Cardiac muscle cell (in vitro differentiated cells and primary cell): ENCODE measurements at regions not wholly inside any gene's neighbourhood (a gene's known extent, or its start where the extent isn't known, plus 50 kb on each side); places are given as distances from the start of the nearest gene placed in this dataset.
"Not testable (repeated sequence)": the region's sequence is repeated elsewhere in the genome, so short reads cannot be mapped to it uniquely, and the experiment has no call there.

ENCODE experiments used
- DNase-seq, 2 donors: peaks; one replicate each; pipeline versions ENCODE4 v3.0.0 to v3.0.0-alpha.2; 2010 to 2017; ENCODE audit warnings: low read depth in 1 of 2, low spot score in 1 of 2
- H3K27ac ChIP-seq: fragments of 200-600 bp; sonication (generic); 2 replicates; pipeline ENCODE4 v1.5.1; 2016
- H3K27me3 ChIP-seq: fragments of 200-600 bp; sonication (generic); 2 replicates; pipeline ENCODE4 v1.6.0; 2016; ENCODE audit warnings: control low read depth
- H3K36me3 ChIP-seq: fragments of 200-600 bp; sonication (generic); 2 replicates; pipeline ENCODE4 v1.5.1; 2016; ENCODE audit warnings: control low read depth
- H3K4me1 ChIP-seq: fragments of 200-600 bp; sonication (generic); 2 replicates; pipeline ENCODE4 v1.8.1; 2017; ENCODE audit warnings: low read depth, mild to moderate bottlenecking, mixed run types
- H3K4me3 ChIP-seq: fragments of 200-600 bp; sonication (generic); 2 replicates; pipeline ENCODE4 v1.5.1; 2016; ENCODE audit warnings: mild to moderate bottlenecking
- H3K9me3 ChIP-seq: fragments of 200-600 bp; sonication (generic); 2 replicates; pipeline ENCODE4 v1.5.1; 2017; ENCODE audit warnings: low read depth, mild to moderate bottlenecking, control low read depth
- TF ChIP-seq, protein P1 (sequence below): IDR thresholded peaks from 2 replicates; pipeline ENCODE4 v1.5.1; 2012; ENCODE audit warnings: low read depth, mild to moderate bottlenecking, low read length

DNA sequence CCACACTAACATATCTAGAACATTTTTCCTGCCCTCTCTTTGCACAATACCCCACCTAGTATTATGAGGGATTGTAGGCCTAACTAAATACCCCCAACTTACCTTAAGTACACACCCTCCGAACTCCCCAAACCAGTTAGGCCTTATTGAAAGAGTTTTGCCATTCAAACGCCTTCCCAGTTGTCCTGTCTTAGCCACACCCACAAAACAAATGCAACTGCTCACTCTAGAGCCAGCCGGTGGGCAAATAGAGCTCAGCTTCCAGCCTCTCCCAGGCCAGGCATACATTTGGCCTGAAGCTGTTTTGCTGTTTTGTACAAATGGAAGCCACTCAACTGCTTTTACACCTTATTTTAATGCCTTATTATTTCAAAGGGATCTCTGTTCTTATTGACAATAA lies 224.2 kb upstream of the RUNX1 start:
- Histone ChIP-seq H3K4me3 (no peak overlapping the region), H3K36me3 (no peaks in the 10 kb centered on the region), H3K27me3 (peaks cover 6% of the 10 kb centered on the region), H3K9me3 (no peaks in the 10 kb centered on the region), H3K27ac (no peak overlapping the region), H3K4me1 (no peaks in the 10 kb centered on the region)
- no peak for DNase-seq
- TF ChIP-seq, protein P1, sequence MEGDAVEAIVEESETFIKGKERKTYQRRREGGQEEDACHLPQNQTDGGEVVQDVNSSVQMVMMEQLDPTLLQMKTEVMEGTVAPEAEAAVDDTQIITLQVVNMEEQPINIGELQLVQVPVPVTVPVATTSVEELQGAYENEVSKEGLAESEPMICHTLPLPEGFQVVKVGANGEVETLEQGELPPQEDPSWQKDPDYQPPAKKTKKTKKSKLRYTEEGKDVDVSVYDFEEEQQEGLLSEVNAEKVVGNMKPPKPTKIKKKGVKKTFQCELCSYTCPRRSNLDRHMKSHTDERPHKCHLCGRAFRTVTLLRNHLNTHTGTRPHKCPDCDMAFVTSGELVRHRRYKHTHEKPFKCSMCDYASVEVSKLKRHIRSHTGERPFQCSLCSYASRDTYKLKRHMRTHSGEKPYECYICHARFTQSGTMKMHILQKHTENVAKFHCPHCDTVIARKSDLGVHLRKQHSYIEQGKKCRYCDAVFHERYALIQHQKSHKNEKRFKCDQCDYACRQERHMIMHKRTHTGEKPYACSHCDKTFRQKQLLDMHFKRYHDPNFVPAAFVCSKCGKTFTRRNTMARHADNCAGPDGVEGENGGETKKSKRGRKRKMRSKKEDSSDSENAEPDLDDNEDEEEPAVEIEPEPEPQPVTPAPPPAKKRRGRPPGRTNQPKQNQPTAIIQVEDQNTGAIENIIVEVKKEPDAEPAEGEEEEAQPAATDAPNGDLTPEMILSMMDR: no peak

DNA sequence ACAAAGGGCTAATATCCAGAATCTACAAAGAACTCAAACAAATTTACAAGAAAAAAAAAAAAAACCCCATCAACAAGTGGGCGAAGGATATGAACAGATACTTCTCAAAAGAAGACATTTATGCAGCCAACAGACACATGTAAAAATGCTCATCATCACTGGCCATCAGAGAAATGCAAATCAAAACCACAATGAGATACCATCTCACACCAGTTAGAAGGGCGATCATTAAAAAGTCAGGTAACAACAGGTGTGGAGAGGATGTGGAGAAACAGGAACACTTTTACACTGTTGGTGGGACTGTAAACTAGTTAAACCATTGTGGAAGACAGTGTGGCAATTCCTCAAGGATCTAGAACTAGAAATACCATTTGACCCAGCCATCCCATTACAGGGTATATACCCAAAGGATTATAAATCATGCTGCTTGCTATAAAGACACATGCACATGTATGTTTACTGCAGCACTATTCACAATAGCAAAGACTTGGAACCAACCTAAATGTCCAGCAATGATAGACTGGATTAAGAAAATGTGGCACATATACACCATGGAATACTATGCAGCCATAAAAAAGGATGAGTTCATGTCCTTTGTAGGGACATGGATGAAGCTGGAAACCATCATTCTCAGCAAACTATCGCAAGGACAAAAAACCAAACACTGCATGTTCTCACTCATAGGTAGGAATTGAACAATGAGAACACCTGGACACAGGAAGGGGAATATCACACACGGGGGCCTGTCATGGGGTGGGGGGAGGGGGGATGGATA lies 222.4 kb upstream of the RUNX1 start:
- not testable (repeated sequence) for DNase-seq, H3K9me3 ChIP-seq, H3K27ac ChIP-seq

DNA sequence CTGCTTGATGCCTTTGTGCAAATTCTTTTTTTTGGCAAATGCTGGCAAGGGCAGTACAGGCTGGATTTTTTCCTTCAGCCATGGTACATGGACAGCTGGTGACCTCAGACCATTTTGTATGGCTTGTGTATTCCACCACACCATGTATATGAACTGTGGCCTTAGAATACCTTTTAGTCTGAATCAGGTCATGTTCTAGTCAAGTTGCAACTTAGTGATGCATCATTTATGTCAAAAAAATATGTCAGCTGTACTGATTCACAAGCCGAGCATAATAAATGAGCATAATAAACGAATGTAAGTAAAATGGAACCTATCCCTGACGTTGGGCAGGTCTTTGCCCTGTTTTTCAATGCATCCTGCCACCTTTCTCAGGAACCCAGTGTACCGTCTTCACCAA lies 219.7 kb upstream of the RUNX1 start:
- H3K9me3 ChIP-seq: no peaks in the 10 kb centered on the region
- H3K4me3 ChIP-seq: no peak overlapping the region
- TF ChIP-seq, protein P1: no peak
- H3K36me3 ChIP-seq: no peaks in the 10 kb centered on the region
- no peaks in the 10 kb centered on the region for H3K4me1 ChIP-seq
- H3K27ac ChIP-seq: no peak overlapping the region
- DNase-seq: no peak
- H3K27me3 ChIP-seq: no peaks in the 10 kb centered on the region

More for the DNA sequence above, 222.4 kb upstream of the RUNX1 start:
- not testable (repeated sequence) for H3K36me3 ChIP-seq, H3K4me1 ChIP-seq, H3K4me3 ChIP-seq, H3K27me3 ChIP-seq

DNA sequence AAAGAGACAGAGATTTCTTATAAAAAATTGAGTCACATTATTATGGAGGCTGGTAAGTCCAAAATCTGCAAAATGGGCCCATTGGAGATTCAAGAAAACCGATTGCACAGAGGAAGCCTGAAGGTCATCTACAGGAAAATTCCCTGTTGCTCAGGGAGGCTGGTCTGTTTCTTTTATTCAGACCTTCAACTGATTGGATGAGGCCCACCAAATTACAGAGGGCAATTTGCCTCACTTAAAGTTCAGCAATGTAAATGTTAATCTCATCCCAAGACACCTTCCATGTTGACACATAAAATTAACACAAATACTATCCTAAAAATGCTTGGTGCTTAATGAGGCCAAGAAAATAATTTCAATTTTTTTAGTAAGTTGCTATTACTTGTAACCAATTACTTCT lies 219.2 kb upstream of the RUNX1 start:
- H3K4me1 ChIP-seq: no peaks in the 10 kb centered on the region
- H3K36me3 ChIP-seq: no peaks in the 10 kb centered on the region
- H3K27ac ChIP-seq: no peak overlapping the region
- no peak overlapping the region for H3K4me3 ChIP-seq
- H3K9me3 ChIP-seq: no peaks in the 10 kb centered on the region
- TF ChIP-seq, protein P1: no peak
- peaks cover under 1% of the 10 kb centered on the region for H3K27me3 ChIP-seq
- no peak for DNase-seq

DNA sequence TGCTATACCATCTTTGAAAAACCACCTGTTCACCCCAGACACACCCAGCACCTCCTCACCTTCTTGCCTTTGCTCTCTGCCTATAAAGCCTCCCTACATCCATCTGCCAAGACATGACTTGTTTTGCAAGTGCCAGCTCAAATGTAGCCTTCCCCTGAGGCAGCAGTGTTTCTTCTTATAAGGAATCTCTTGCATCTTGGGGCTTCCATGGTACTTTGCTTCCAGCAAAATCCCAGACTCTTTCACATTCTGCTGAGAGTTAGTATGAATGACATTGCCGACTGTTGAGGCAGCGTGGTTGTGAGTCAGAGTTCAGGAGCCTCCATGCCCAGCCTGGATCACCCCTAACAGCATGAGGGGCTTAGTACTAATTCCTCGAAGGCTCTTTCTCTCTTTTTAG lies 217.4 kb upstream of the RUNX1 start:
- no peak overlapping the region for H3K27ac ChIP-seq
- H3K4me1 ChIP-seq: no peaks in the 10 kb centered on the region
- no peaks in the 10 kb centered on the region for H3K9me3 ChIP-seq
- TF ChIP-seq, protein P1: no peak
- H3K27me3 ChIP-seq: peaks cover 8% of the 10 kb centered on the region
- H3K36me3 ChIP-seq: no peaks in the 10 kb centered on the region
- DNase-seq: no peak
- H3K4me3 ChIP-seq: no peak overlapping the region

DNA sequence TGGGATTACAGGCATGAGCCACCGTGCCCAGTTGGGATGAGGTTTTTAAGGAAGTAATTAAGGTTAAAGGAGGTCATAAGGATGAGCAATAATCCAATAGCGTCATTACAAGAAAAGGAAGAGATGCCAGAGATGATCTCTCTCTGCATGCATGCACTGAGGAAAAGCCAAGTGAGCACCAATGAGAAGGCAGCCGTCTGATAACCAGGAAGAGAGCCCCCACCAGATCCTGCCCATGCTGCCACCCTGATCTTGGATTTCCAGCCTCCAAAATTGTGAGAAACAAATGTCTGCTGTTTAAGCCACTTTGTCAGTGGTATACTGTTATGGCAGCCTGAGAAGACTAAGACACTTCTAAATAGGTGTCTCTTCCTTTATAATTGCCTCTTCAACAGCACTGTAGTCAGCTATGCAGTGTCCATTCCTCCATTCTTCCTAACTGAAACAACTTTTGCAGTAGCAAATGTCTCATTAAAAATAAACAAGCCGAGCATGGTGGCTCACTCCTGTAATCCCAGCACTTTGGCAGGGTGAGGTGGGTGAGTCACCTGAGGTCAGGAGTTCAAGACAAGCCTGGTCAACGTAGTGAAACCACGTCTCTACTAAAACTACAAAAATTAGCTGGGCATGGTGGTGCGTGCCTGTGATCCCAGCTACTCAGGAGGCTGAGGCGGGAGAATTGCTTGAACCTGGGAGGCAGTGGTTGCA lies 216.2 kb upstream of the RUNX1 start:
- H3K27ac ChIP-seq: no peak overlapping the region
- H3K9me3 ChIP-seq: no peaks in the 10 kb centered on the region
- no peaks in the 10 kb centered on the region for H3K36me3 ChIP-seq
- H3K27me3 ChIP-seq: peaks cover 8% of the 10 kb centered on the region
- no peak overlapping the region for H3K4me3 ChIP-seq
- TF ChIP-seq, protein P1: no peak
- no peak for DNase-seq
- no peaks in the 10 kb centered on the region for H3K4me1 ChIP-seq
